AG09319 (cell line): ENCODE measurements at regions not wholly inside any gene's neighbourhood (a gene's known extent, or its start where the extent isn't known, plus 50 kb on each side); places are given as distances from the start of the nearest gene placed in this dataset.

Experiments used
- DNase-seq: peaks from one replicate; pipeline ENCODE4 v3.0.0-alpha.2; 2010; ENCODE audit warnings: low read depth; ENCODE audit errors: extremely low read depth
- CTCF ChIP-seq: IDR thresholded peaks from 2 replicates; pipeline ENCODE4 v1.5.1; 2011; ENCODE audit warnings: low read depth, mild to moderate bottlenecking, inconsistent platforms, low read length, moderate library complexity

- DNase-seq, result no peak
- TF ChIP-seq CTCF, result no peak
Measured at GRCh38 chr5:40410964-40411635, 268.6 kb upstream of the PTGER4 start.

- no peak for DNase-seq
- TF ChIP-seq CTCF, result no peak
Measured at GRCh38 chr5:40410231-40410861, 269.4 kb upstream of the PTGER4 start.

GRCh38 chr5:40409601-40410000 is 270.1 kb upstream of the PTGER4 start:
- TF ChIP-seq CTCF, result no peak
- no peak for DNase-seq

GRCh38 chr5:40406741-40407211 is 272.9 kb upstream of the PTGER4 start:
- no peak for TF ChIP-seq CTCF
- no peak for DNase-seq

- TF ChIP-seq CTCF, result no peak
- no peak for DNase-seq
Measured at GRCh38 chr5:40405996-40406740, 273.5 kb upstream of the PTGER4 start.

- no peak for TF ChIP-seq CTCF
- DNase-seq, result no peak
Measured at GRCh38 chr5:40405230-40405629, 274.5 kb upstream of the PTGER4 start.

- TF ChIP-seq CTCF, result no peak
- DNase-seq, result no peak
Measured at GRCh38 chr5:40404613-40405012, 275.1 kb upstream of the PTGER4 start.
